ENCODE measurements at regions not wholly inside any gene's neighbourhood (a gene's known extent, or its start where the extent isn't known, plus 50 kb on each side); places are given as distances from the start of the nearest gene placed in this dataset.

- DNase-seq (ENCODE audit: low read depth, low spot score), result no peak
Measured at GRCh38 chr3:73812054-73812453, 187.3 kb upstream of the PDZRN3 start.

- no peak for DNase-seq (ENCODE audit: low read depth, low spot score)
Measured at GRCh38 chr3:73808862-73809509, 184.2 kb upstream of the PDZRN3 start.

- DNase-seq (ENCODE audit: low read depth, low spot score), result no peak
Measured at GRCh38 chr3:73805435-73805834, 180.7 kb upstream of the PDZRN3 start.

DNA sequence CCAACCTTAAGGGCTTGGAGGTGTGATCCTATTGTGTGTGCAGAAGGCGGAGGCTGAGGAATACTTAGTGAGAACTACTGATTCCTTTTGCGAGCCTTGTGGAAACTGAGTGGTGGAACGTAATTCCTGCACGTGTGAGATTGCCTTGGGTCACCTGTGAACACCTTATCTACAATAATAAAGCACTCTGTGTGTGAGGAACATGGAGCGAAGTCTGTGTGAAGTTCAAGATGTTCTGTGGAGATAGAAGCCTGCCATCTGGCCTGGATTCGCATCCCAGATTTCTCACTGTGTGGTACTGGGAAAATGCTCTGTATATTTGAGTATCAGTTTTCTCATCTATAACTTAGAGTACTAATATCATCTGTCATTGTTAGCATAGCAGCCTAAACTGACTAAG is 179.5 kb upstream of the PDZRN3 start:
- DNase-seq (ENCODE audit: low read depth, low spot score), result no peak

DNA sequence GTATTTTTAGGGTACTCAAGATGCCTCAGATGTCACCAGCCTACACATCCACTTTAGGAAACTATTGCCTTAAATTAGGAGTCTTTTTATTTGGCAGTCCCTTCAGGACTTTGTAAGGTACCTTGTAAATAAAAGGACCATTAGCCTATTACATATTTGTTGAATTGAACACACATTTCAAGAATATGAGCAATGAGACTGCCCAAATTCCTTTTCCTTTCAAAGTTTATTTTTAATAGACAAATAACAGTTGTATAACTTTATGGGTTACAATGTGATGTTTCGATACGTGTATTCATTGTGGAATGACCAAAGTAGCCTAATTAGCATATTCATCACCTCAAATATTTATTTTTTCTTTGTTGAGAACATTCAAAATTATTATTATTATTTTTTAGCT is 176.7 kb upstream of the PDZRN3 start:
- no peak for DNase-seq (ENCODE audit: low read depth, low spot score)

- DNase-seq (ENCODE audit: low read depth, low spot score), result no peak
Measured at GRCh38 chr3:73797311-73797710, 172.6 kb upstream of the PDZRN3 start.

GRCh38 chr3:73796382-73796781 is 171.6 kb upstream of the PDZRN3 start:
- no peak for DNase-seq (ENCODE audit: low read depth, low spot score)

- no peak for DNase-seq (ENCODE audit: low read depth, low spot score)
Measured at GRCh38 chr3:73791356-73791755, 166.6 kb upstream of the PDZRN3 start.

- DNase-seq (ENCODE audit: low read depth, low spot score), result no peak
Measured at GRCh38 chr3:73789825-73790444, 165.2 kb upstream of the PDZRN3 start.

DNA sequence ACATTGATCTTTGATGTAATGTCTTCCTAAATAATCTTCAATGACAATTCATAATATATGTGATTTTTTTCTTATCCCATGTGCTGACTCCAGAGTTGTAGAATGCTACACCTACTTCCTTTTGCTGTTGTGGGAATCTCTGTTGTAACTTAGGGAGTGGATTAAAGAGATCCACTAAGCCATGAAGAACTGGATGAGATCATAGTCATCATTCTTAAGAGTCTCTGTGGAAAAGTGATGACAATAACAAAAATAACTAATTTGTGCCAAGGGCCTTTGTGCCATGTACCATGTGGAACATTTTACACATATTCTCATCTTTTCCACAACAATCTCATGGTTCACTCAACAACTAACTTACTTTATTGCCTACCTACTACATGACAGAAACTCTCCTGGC is 162.9 kb upstream of the PDZRN3 start:
- DNase-seq (ENCODE audit: low read depth, low spot score), result no peak

GRCh38 chr3:73786998-73787397 is 162.3 kb upstream of the PDZRN3 start:
- DNase-seq (ENCODE audit: low read depth, low spot score), result no peak

DNA sequence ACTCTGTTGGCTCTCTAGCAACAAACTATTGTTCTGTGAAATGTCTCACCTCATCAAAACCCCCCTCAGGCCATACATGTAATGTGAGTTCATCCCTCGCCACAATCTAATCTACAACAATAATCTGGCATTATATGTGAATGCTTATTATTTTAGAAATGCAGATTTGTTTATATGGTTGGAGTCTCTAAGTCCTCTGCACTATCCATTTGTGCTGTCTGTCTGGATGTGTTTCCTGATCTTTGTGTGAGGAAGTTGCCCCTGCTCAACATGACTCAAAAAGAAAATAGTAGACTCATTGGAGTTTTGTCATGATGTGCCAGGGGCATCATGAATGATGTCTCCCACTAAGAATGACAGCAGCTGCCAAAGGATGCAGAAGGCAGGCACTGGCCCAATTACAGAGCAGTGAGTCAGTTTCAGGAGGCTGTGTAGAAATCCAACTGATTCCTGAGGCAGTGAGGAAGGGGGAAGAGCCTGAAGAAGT is 161.6 kb upstream of the PDZRN3 start:
- peak; percentile 7 for DNase-seq (ENCODE audit: low read depth, low spot score)

GRCh38 chr3:73784686-73785392 is 160.1 kb upstream of the PDZRN3 start:
- DNase-seq (ENCODE audit: low read depth, low spot score), result no peak

- no peak for DNase-seq (ENCODE audit: low read depth, low spot score)
Measured at GRCh38 chr3:73783811-73784210, 159.1 kb upstream of the PDZRN3 start.

DNA sequence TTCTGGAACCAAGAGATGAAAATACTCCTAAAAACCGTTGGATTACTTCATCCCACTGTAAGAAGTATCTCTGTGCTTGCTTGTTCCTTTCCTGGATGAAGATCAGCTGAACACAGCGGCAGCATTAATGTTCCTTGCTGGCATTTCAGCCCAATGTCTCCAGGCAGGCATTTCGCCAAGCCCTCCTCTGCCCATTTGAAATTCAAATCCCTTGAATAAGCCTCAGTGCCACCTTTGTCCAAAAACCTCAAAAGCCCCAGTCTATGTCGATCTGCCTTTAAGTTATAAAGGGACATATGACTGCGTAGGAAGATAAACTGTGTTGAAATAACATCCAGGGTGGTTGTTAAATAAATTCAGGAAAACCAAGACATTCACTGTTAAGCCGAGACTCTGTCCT is 156.8 kb upstream of the PDZRN3 start:
- DNase-seq (ENCODE audit: low read depth, low spot score), result no peak

DNA sequence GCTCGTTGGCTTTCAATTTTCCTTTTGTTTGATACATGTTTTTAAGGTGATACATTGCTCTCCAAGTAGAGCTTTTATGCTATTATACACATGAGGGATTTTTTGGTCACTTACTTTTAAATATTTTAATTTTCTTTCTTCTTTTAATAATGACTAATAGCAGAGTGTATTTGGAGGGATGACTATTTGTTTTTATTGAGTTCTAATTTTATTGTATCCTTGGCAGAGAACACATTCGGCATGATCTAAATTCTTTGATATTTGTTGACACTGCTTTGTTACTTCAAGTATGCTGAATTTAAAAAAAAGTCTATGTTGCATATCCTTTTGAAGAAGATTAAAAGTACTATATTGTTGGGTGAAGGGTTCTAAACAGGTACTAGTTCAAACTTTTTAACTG is 149.9 kb upstream of the PDZRN3 start:
- DNase-seq (ENCODE audit: low read depth, low spot score), result no peak

DNA sequence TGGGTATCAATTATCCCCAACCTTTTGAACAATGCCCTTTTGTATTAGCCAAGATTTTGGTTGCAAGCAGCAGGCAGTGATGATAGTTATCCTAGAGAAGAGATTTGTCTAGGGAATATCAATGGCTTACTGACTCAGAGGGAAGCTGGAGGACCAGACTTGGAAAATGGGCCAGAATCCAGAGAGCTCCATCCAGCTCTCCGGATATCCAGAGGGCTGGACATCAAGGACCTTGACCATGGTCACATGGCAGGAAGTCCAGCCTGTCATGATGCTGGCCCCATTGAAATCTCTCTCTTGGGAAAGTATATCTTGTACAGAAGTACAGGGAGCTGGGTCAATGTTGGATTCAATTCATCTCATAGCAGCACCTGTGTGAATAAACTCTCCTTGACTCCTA is 148.5 kb upstream of the PDZRN3 start:
- DNase-seq (ENCODE audit: low read depth, low spot score), result no peak

DNA sequence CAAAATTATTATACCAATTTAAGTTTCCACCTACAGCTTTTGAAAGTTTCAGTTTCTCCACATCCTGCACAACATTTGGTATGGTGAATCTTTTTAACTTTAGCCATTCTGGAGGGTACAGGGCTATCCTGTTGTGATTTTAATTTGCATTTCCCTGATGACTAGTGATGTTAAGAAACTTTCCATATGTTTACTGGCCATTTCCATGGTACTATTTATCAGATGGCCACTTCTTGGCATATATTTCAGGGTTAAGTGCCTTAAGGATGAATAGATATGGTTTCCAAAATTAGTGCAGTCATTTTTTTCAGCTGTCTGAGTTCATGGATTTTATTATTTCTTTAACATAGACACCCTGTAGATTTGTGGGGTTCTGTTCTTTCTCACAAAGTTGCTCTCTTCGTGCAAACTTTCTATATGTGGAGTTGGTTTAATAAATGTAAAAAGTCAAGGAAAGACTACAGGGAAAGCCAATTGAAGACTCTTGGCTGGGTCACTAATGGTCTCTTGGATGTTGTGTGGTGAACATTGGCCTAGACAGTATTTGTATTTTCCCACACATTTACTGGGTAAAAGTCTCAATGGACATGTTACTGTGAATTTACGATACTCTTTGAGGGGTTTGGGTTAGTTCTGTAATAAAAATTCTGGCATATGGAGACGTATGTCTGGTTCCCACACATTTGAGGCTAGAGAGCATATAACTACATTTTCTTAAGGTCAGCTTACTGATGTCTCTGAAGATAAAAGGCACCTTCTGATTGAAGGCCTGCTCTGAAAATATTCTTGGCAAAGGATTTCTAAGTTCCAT is 147.5 kb upstream of the PDZRN3 start:
- DNase-seq (ENCODE audit: low read depth, low spot score), result no peak

DNA sequence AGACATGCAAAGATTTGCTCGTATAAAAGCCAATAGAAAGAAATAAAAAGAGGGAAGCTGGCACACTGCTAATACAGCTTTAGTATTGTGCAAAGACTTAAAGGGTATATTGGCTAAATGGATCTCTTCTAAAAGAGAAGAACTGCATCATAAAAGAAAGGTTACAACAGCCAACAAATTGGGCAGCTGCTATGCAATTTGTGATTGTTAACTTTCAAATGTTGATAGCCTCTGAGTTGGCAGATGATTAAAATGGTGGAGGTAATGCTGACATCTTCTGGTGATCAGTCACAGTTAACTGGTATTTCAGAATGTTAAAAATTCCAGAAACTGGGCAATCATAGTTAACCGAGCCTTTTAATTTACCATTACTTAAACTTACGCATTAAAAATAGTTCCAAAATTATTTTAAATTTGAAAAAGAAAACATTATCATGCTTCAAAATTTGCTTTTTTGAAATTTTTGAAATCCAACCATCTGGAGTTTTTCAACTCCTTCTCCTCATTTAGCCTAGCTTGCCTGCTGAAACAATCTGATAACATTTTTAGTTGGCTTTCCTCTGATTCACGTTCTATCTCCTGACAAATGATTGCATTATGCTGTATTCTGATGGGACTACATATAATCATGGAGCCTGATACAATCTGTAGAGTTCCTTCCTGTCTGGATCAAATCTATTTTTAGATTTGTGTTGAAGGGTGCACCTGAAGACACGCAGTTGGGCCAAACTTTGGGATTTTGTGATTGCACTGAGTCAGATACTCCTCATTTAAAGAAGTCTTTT is 144.0 kb upstream of the PDZRN3 start:
- DNase-seq (ENCODE audit: low read depth, low spot score), result no peak

GRCh38 chr3:73766599-73767381 is 142.0 kb upstream of the PDZRN3 start:
- DNase-seq (ENCODE audit: low read depth, low spot score), result no peak

Data from pulmonary artery endothelial cell (primary cell).